ENCODE measurements at regions not wholly inside any gene's neighbourhood (a gene's known extent, or its start where the extent isn't known, plus 50 kb on each side); places are given as distances from the start of the nearest gene placed in this dataset.

DNA sequence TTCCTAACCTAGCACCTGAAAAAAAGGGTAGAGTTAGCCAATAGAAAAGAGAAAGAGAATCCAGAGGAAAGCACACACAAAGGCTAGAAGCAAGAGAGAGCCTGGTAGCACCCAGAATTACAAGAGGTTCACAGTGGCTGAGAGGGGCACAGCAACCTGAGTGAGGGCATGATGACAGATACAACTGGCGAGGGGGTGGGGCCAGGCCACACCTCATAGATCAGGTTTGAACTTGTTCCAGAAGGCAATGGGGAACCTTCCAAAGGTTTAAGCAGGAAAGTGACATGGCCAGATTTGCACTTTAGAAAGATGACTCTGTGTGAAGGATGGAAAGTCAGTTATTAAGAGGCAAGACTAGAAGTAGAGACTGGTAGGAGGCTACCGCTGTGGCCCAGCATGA is 148.0 kb downstream of the TTC32 start:
- Mint-ChIP-seq H3K27ac (no peak overlapping the region), H3K4me3 (no peak overlapping the region), H3K4me1 (no peaks in the 10 kb centered on the region), H3K36me3 (no peaks in the 10 kb centered on the region), H3K27me3 (peaks cover 12 to 27% of the 10 kb centered on the region in 2 donors), H3K9me3 (no peaks in the 10 kb centered on the region)
- no peaks in the 10 kb centered on the region for H3K36me3 ChIP-seq (ENCODE audit: insufficient read depth, low read length)
- H3K27ac ChIP-seq (ENCODE audit: low read depth, low read length) = no peak overlapping the region
- no peaks in the 10 kb centered on the region for H3K9me3 ChIP-seq (ENCODE audit: low read length)
- no peak overlapping the region for H3K4me3 ChIP-seq (ENCODE audit: low read length)
- CTCF ChIA-PET = no interaction called here
- no peaks in the 10 kb centered on the region for H3K27me3 ChIP-seq (ENCODE audit: insufficient read depth, low read length, poor library complexity, severe bottlenecking)
- no peak for DNase-seq
- no peaks in the 10 kb centered on the region for H3K4me1 ChIP-seq (ENCODE audit: insufficient read depth, low read length)
- POLR2A ChIA-PET = no interaction called here

DNA sequence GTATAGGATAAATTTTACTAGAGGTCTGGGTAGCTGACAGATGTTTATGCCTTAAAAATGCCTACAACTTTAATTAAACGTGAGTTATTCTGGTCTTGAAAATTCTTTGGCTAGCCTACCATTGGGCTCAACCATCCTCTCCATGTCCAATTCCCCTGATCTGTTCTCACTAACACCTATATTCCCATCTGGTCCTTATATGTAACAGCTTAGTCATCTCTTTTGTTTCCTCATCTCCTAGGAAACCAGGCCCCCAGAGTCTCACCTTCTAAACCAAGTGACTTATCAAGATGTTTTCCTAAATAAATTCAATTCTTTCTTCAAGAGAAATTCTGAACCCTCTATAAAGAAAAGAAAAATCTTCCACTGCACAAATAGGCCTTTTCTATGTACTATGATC is 148.5 kb downstream of the TTC32 start:
- Histone ChIP-seq H3K4me1 (ENCODE audit: insufficient read depth, low read length) (no peaks in the 10 kb centered on the region), H3K27ac (ENCODE audit: low read depth, low read length) (no peak overlapping the region), H3K27me3 (ENCODE audit: insufficient read depth, low read length, poor library complexity, severe bottlenecking) (no peaks in the 10 kb centered on the region), H3K4me3 (ENCODE audit: low read length) (no peak overlapping the region), H3K36me3 (ENCODE audit: insufficient read depth, low read length) (no peaks in the 10 kb centered on the region), H3K9me3 (ENCODE audit: low read length) (no peaks in the 10 kb centered on the region)
- Mint-ChIP-seq H3K4me1 (no peaks in the 10 kb centered on the region), H3K27me3 (peaks cover 10 to 27% of the 10 kb centered on the region in 2 donors), H3K9me3 (no peaks in the 10 kb centered on the region), H3K4me3 (no peak overlapping the region), H3K27ac (no peak overlapping the region), H3K36me3 (no peaks in the 10 kb centered on the region)
- POLR2A ChIA-PET = no interaction called here
- DNase-seq = no peak
- CTCF ChIA-PET = no interaction called here

DNA sequence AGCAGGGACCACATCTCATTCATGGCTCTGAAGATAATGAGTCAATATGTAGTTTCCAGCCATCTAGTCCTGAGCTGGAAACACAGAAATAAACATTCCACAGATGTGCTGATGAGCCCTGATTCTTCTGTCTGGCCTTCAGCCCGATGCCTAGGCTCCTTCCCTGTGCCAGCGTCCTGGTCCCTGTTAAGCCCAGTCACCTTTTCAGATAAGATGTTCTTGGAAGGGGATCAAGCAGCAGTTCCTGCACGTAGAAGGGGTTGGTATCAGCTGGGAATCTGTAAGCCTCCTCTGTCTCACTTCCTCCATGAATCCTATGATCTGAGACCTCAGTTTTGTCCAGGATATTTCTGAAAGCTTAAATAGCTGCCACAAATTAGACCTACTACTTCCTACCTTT is 149.3 kb downstream of the TTC32 start:
- Histone ChIP-seq H3K27ac (ENCODE audit: low read depth, low read length) (no peak overlapping the region), H3K27me3 (ENCODE audit: insufficient read depth, low read length, poor library complexity, severe bottlenecking) (no peaks in the 10 kb centered on the region), H3K9me3 (ENCODE audit: low read length) (no peaks in the 10 kb centered on the region), H3K36me3 (ENCODE audit: insufficient read depth, low read length) (no peaks in the 10 kb centered on the region), H3K4me1 (ENCODE audit: insufficient read depth, low read length) (no peaks in the 10 kb centered on the region), H3K4me3 (ENCODE audit: low read length) (no peak overlapping the region)
- no peaks in the 10 kb centered on the region for H3K9me3 Mint-ChIP-seq
- no peaks in the 10 kb centered on the region for H3K36me3 Mint-ChIP-seq
- ChIA-PET CTCF (no interaction called here), POLR2A (no interaction called here)
- no peak for DNase-seq
- no peaks in the 10 kb centered on the region for H3K4me1 Mint-ChIP-seq
- H3K4me3 Mint-ChIP-seq = no peak overlapping the region
- peaks cover 12 to 27% of the 10 kb centered on the region in 2 donors for H3K27me3 Mint-ChIP-seq
- no peak overlapping the region for H3K27ac Mint-ChIP-seq

DNA sequence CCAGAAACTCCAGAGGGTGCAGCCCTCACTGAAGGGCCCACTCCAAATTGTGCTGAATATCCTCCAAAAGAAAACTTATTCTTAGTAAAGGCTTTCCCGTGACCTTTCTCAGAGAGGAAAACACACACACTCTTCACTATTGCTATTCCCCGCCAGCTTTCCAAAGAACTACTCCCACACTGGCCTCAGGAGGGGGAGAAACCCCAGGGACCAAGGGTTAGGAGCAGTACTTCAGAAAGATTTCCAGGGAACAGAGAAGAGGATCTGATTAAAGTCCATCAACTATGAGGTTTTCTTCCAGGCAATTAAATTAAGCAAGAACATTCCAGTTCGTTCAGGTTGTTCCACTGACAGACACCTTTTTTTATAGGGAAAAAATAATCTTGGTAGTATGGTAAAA is 150.2 kb downstream of the TTC32 start:
- no peaks in the 10 kb centered on the region for H3K36me3 Mint-ChIP-seq
- no peaks in the 10 kb centered on the region for H3K36me3 ChIP-seq (ENCODE audit: insufficient read depth, low read length)
- H3K27ac Mint-ChIP-seq = no peak overlapping the region
- no peaks in the 10 kb centered on the region for H3K4me1 ChIP-seq (ENCODE audit: insufficient read depth, low read length)
- H3K4me1 Mint-ChIP-seq = no peaks in the 10 kb centered on the region
- peaks cover 12 to 27% of the 10 kb centered on the region in 2 donors for H3K27me3 Mint-ChIP-seq
- CTCF ChIA-PET = no interaction called here
- no peak overlapping the region for H3K4me3 Mint-ChIP-seq
- H3K4me3 ChIP-seq (ENCODE audit: low read length) = no peak overlapping the region
- POLR2A ChIA-PET = no interaction called here
- H3K9me3 ChIP-seq (ENCODE audit: low read length) = no peaks in the 10 kb centered on the region
- no peaks in the 10 kb centered on the region for H3K9me3 Mint-ChIP-seq
- H3K27me3 ChIP-seq (ENCODE audit: insufficient read depth, low read length, poor library complexity, severe bottlenecking) = no peaks in the 10 kb centered on the region
- DNase-seq = no peak
- H3K27ac ChIP-seq (ENCODE audit: low read depth, low read length) = no peak overlapping the region

DNA sequence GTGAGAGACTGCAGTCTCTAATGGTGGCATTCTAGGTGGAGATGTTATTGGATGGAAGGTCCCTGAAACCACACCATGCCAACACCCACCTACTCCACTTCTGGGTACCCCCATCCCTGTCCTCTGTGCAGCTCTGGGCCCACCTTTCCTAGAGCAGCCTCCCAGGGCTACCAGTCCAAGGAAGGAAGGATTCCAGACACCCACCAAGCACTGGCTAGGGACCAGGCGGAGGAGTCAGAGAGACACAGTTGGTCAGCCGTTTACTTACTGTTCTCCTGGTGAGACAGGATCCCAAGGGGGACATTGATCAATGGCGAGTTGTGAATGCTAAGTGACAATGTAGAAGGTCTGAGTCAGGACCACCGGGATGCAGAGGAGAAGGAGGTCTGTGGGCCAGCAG is 151.6 kb downstream of the TTC32 start:
- H3K9me3 ChIP-seq (ENCODE audit: low read length) = no peaks in the 10 kb centered on the region
- ChIA-PET POLR2A (no interaction called here), CTCF (no interaction called here)
- H3K9me3 Mint-ChIP-seq = no peaks in the 10 kb centered on the region
- H3K27me3 Mint-ChIP-seq = peaks cover 12 to 27% of the 10 kb centered on the region in 2 donors
- no peak overlapping the region for H3K27ac Mint-ChIP-seq
- no peak for DNase-seq
- H3K4me1 ChIP-seq (ENCODE audit: insufficient read depth, low read length) = no peaks in the 10 kb centered on the region
- no peaks in the 10 kb centered on the region for H3K36me3 ChIP-seq (ENCODE audit: insufficient read depth, low read length)
- peaks cover 0 to 1% (median 0%) of the 10 kb centered on the region in 3 donors for H3K36me3 Mint-ChIP-seq
- no peaks in the 10 kb centered on the region for H3K4me1 Mint-ChIP-seq
- H3K4me3 ChIP-seq (ENCODE audit: low read length) = no peak overlapping the region
- no peak overlapping the region for H3K4me3 Mint-ChIP-seq
- H3K27ac ChIP-seq (ENCODE audit: low read depth, low read length) = no peak overlapping the region
- H3K27me3 ChIP-seq (ENCODE audit: insufficient read depth, low read length, poor library complexity, severe bottlenecking) = no peaks in the 10 kb centered on the region

DNA sequence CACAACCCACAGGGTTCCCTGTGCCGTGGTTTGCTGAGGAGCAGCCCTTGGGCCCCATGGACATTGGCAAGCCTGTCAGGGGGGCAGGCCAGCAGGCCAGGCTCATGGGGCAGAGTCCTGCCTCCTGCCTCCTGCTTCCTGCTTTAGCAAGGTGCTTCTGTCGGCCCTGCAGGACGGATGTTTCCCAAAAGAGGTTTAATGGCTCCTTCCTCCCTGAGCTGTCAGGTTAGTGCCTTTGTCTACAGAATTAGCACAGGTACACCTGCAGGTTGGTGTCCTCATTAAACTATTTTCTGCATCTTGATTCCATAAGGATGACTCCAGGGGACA is 152.3 kb downstream of the TTC32 start:
- Histone ChIP-seq H3K36me3 (ENCODE audit: insufficient read depth, low read length) (no peaks in the 10 kb centered on the region), H3K9me3 (ENCODE audit: low read length) (no peaks in the 10 kb centered on the region), H3K4me1 (ENCODE audit: insufficient read depth, low read length) (no peaks in the 10 kb centered on the region), H3K4me3 (ENCODE audit: low read length) (no peak overlapping the region), H3K27ac (ENCODE audit: low read depth, low read length) (no peak overlapping the region), H3K27me3 (ENCODE audit: insufficient read depth, low read length, poor library complexity, severe bottlenecking) (no peaks in the 10 kb centered on the region)
- Mint-ChIP-seq H3K4me3 (no peak overlapping the region), H3K27ac (no peak overlapping the region), H3K27me3 (peaks cover 8 to 25% of the 10 kb centered on the region in 2 donors), H3K36me3 (peaks cover 0 to 1% (median 0%) of the 10 kb centered on the region in 3 donors), H3K9me3 (no peaks in the 10 kb centered on the region), H3K4me1 (no peaks in the 10 kb centered on the region)
- ChIA-PET POLR2A (no interaction called here), CTCF (no interaction called here)
- DNase-seq = no peak

DNA sequence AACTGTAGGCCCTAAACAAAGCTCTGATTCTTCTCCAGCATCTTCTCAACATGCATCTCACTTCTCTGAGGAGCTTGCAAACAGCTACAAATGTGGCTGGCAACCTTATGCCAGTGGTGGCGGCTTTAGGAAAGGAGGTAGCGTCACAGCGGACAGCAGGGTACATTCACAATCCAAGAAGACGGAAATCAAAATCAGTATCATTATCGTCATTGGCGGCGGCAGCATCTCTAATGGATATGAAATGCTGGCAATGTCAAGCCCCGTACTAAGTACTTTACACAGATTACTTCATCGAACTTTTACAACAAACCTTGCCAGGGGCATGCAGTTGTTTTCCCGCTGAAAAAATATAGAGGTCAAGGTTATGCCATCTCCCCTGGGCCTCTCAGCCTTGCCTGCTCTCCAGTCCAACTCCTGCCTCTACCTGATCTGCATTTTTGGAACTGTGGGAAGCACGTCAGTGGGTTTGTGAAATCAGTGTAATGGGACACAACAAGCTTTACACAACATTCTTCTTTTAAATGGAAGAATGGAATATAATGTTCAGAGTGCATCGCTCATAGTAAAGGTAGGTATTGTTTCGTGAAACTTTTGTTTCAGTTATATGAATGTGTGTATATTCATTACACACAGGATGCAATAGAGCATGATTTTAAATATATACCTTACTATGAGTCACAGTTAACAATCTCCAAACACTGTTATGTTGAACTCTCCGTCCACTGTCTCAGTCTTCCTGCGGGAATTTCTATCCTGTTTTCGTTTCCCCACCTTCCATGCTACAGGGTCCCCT is 152.9 kb downstream of the TTC32 start:
- Mint-ChIP-seq H3K9me3 (no peaks in the 10 kb centered on the region), H3K36me3 (peaks cover 0 to 1% (median 0%) of the 10 kb centered on the region in 3 donors), H3K27me3 (peaks cover 8 to 22% of the 10 kb centered on the region in 2 donors), H3K4me3 (no peak overlapping the region), H3K4me1 (no peaks in the 10 kb centered on the region), H3K27ac (no peak overlapping the region)
- no peak overlapping the region for H3K4me3 ChIP-seq (ENCODE audit: low read length)
- H3K36me3 ChIP-seq (ENCODE audit: insufficient read depth, low read length) = no peaks in the 10 kb centered on the region
- POLR2A ChIA-PET = no interaction called here
- H3K27ac ChIP-seq (ENCODE audit: low read depth, low read length) = no peak overlapping the region
- CTCF ChIA-PET = no interaction called here
- no peaks in the 10 kb centered on the region for H3K9me3 ChIP-seq (ENCODE audit: low read length)
- no peak for DNase-seq
- H3K4me1 ChIP-seq (ENCODE audit: insufficient read depth, low read length) = no peaks in the 10 kb centered on the region
- H3K27me3 ChIP-seq (ENCODE audit: insufficient read depth, low read length, poor library complexity, severe bottlenecking) = no peaks in the 10 kb centered on the region

DNA sequence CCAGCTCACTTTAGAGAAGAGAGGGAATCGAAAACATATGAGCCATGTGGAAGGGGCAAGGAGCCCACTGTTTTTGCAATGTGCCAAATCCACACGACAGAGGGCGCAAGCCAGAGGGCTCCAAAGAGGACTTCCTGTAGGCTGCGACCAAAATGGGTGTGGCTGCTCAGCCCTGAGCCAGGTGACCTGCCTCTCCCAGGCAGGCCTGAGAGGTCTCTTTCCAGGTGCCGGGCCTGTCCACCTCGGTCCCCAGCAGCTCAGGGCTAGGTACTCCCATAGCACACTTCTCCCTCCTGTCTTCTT is 153.8 kb downstream of the TTC32 start:
- Mint-ChIP-seq H3K9me3 (no peaks in the 10 kb centered on the region), H3K27ac (no peak overlapping the region), H3K4me3 (no peak overlapping the region), H3K36me3 (peaks cover 0 to 1% (median 0%) of the 10 kb centered on the region in 3 donors), H3K4me1 (no peaks in the 10 kb centered on the region), H3K27me3 (peaks cover 8 to 17% of the 10 kb centered on the region in 2 donors)
- Histone ChIP-seq H3K4me3 (ENCODE audit: low read length) (no peak overlapping the region), H3K27me3 (ENCODE audit: insufficient read depth, low read length, poor library complexity, severe bottlenecking) (no peaks in the 10 kb centered on the region), H3K27ac (ENCODE audit: low read depth, low read length) (no peak overlapping the region), H3K36me3 (ENCODE audit: insufficient read depth, low read length) (no peaks in the 10 kb centered on the region), H3K9me3 (ENCODE audit: low read length) (no peaks in the 10 kb centered on the region), H3K4me1 (ENCODE audit: insufficient read depth, low read length) (no peaks in the 10 kb centered on the region)
- POLR2A ChIA-PET = no interaction called here
- CTCF ChIA-PET = no interaction called here
- no peak for DNase-seq

Data from CD8-positive, alpha-beta memory T cell (primary cell).